Right lobe of liver (tissue), 4 donors: ENCODE measurements at regions not wholly inside any gene's neighbourhood (a gene's known extent, or its start where the extent isn't known, plus 50 kb on each side); places are given as distances from the start of the nearest gene placed in this dataset.

ENCODE experiments used
- CTCF ChIP-seq, 4 donors: fragments of 200-600 bp in 3 of 4; fragments of 450-650 bp in 1 of 4; IDR thresholded peaks; one replicate each; pipeline versions ENCODE4 v1.5.1 to v1.8.0; 2016 to 2022; ENCODE audit warnings: antibody characterized with exemption in 4 of 4, mild to moderate bottlenecking in 2 of 4
- POLR2A ChIP-seq: fragments of 450-650 bp; IDR thresholded peaks from one replicate; pipeline ENCODE4 v1.6.1; 2017; ENCODE audit warnings: antibody characterized with exemption, mild to moderate bottlenecking
- donor health status: DM: no; HTN: no; CAD: no.
- donor health status: DM: no; HTN: no; CAD: no.
- donor health status: DM: no; HTN: yes; CAD: no.

GRCh38 chr14:99344051-99344758, 72.2 kb upstream of the BCL11B start:
- no peak for TF ChIP-seq CTCF (IDR thresholded peaks at IDR 0.05)
- no peak for TF ChIP-seq POLR2A
